ENCODE measurements at regions not wholly inside any gene's neighbourhood (a gene's known extent, or its start where the extent isn't known, plus 50 kb on each side); places are given as distances from the start of the nearest gene placed in this dataset.

- TF ChIP-seq JUN (IDR thresholded peaks at IDR 0.05; ENCODE audit: borderline replicate concordance, insufficient read depth, insufficient read length, low read depth) (no peak), CTCF (IDR thresholded peaks at IDR 0.05; ENCODE audit: extremely low read depth in 1 of 2, insufficient read depth in 1 of 2, low read depth in 1 of 2, low read length in 2 of 2) (no peak), GATA2 (IDR thresholded peaks at IDR 0.05; ENCODE audit: insufficient read depth, insufficient read length, low read depth, low read length) (no peak), POLR2A (IDR thresholded peaks at IDR 0.05; ENCODE audit: low read depth, low read length) (no peak)
These were observed 164.5 kb downstream of the LPIN1 start for GRCh38 chr2:11910971-11911370.

Measured in endothelial cell of umbilical vein (primary cell).